Eye (tissue), 1 donor: ENCODE measurements at regions not wholly inside any gene's neighbourhood (a gene's known extent, or its start where the extent isn't known, plus 50 kb on each side); places are given as distances from the start of the nearest gene placed in this dataset.

Source experiments
- DNase-seq: peaks from one replicate; pipeline ENCODE4 v3.0.0-alpha.2; 2015

DNA sequence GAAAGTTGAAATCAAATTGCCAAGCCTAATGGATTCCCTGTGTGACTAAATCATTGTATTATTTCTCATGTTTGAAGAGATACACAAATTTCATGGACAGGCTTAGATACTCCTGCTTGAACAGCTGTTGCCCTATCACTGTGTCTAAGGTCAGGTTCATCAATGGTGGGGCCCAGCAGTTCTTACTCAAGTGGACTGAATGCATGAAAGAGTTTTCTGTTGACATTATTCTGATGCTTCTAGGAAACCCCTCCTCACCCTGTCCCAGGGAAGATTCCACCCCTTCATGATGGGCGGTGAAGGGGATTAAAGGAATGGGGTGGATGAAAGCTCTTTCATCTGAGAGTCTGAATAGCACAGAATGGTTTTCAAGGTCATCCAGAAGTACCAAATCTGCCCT is 148.8 kb downstream of the INO80D start:
- no peak for DNase-seq

- no peak for DNase-seq
These were observed 149.5 kb downstream of the INO80D start for GRCh38 chr2:205936446-205936845.

DNA sequence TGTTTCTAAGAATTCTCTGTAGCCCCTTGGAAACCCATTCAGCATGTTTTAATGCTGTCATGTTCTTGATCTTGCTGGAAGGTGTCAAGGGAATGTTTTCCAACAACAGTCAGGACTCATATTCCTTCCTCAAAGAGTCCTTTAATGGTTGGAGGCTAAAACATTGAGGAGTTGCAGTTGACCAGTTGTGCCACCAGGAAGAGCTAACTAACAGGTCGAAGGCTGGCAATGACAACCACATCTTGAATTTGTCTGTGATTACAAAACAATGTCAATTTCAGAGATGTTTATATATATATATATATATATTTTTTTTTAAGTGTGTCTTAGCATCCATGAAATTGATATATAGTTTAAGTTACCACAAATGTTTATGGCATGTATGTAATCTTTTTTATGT is 151.5 kb downstream of the INO80D start:
- no peak for DNase-seq

GRCh38 chr2:205932861-205933260 is 153.1 kb downstream of the INO80D start:
- DNase-seq, result no peak

- no peak for DNase-seq
These were observed 154.6 kb downstream of the INO80D start for GRCh38 chr2:205931388-205931787.

GRCh38 chr2:205930209-205930608 is 155.8 kb downstream of the INO80D start:
- no peak for DNase-seq

- DNase-seq, result no peak
These were observed 156.6 kb downstream of the INO80D start for GRCh38 chr2:205929246-205929942.

DNA sequence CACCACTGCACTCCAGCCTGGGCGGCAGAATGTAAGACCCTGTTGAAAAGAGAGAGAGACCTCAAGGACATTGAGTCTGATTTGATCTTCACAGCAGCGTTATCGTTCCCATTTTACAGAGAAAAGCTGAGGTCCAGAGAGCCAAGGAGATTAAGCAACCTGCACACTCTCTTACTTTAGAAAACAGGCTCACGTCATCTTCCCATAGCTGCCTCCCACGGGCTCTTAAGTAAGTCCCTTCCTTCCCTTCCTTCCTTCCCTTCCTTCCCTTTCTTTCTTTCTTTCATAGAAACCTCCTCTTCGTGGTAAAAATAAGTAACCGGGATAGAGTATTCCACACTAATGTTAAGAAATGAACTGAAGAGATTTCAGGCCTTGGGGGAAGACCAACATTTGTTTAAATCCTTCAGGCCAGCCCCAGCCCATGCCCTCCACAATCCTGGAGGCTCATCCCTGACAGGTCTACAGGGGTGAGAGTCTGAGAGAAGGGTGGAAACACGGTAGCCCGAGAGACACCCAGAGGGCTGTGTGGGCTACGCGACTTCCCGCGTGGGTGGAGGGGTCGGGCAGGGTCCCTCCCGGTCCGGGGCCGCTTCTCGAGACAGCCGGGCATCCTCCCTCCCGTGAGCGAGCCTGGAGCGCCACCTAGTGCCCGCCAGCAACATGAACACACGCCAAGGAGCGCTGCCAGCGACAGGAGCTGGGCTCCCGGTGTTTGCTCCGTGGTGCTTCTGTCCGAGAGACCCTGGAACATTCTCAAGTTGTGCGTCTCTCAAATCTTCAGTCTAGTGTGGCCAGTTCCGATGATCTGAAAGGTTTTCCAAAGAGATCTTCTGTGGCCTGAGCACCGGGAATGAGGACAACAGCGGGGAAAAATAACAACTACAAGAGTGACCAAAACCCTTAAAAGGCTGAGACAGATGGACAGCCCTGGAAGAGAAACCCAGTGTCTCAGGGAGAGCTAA is 160.3 kb downstream of the INO80D start:
- DNase-seq, result peak; percentile 91

GRCh38 chr2:205924676-205925075 is 161.3 kb downstream of the INO80D start:
- DNase-seq, result no peak

DNA sequence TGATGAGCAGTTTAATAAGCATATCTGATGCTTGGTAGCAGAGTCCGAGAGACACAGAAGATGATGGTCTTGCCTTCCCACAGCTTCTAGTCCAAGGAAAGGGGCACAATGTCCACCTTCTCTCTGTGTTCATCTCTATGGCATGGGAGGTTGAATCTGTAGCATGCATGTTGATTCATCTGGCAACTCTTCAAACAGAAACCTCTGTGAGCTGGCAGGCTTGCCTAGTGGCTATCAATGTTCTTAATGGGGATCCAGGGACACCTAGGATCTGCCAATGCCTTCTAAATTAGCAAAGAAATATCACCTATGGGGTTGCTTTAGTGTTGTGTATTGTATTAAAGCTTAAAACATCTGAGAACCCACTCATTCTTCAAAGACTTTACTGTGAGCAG is 170.8 kb downstream of the INO80D start:
- DNase-seq, result no peak

- peak; percentile 49 for DNase-seq
These were observed 171.5 kb downstream of the INO80D start for GRCh38 chr2:205914213-205915129.

DNA sequence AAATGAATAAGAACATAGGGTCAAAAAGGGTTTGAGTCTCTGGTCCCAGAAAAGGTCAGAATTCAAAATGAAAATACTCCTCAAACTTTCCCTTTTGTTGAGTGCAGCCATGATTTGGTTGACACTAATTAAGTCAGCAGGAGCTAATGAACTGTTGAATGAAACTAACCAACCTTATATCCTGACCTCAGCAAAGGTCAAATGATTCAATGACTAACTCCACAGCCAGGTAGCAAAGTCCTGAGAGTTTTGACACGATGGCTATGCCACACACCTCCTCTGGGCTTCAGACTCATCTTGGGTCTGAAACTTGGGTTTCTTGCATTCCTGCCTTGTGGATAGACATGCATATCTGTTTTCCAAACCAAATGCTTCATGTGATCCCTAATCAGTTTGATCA is 172.3 kb downstream of the INO80D start:
- no peak for DNase-seq

GRCh38 chr2:205911306-205911705 is 174.7 kb downstream of the INO80D start:
- no peak for DNase-seq

DNA sequence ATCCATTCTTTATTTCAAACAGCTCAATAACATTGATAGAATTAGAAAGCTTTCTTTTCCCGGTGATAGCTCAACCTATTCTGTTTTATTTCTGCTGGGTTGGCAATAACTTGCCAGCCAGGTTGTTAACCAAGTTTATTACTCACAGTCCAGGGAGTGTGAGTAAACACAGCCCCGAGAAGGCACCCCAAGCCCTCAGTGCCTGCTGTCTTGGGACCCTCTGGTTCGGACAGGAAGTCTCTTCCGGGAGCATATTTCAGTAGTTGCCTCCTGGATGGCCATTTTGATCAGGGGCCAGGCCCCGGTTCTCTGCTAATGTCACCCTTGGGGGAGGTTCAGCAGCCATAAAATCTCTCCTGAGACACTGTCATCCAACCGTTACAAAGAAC is 176.8 kb downstream of the INO80D start:
- DNase-seq, result no peak

GRCh38 chr2:205908212-205909183 is 177.5 kb downstream of the INO80D start:
- DNase-seq, result no peak

GRCh38 chr2:205906419-205906818 is 179.6 kb downstream of the INO80D start:
- no peak for DNase-seq

GRCh38 chr2:205905576-205905975 is 180.4 kb downstream of the INO80D start:
- DNase-seq, result no peak

GRCh38 chr2:205904873-205905272 is 181.1 kb downstream of the INO80D start:
- no peak for DNase-seq

- DNase-seq, result no peak
These were observed 182.3 kb downstream of the INO80D start for GRCh38 chr2:205903549-205904129.

- no peak for DNase-seq
These were observed 183.1 kb downstream of the INO80D start for GRCh38 chr2:205902900-205903237.
